Keratinocyte (primary cell): ENCODE measurements at regions not wholly inside any gene's neighbourhood (a gene's known extent, or its start where the extent isn't known, plus 50 kb on each side); places are given as distances from the start of the nearest gene placed in this dataset.

Source experiments
- EZH2 ChIP-seq: IDR thresholded peaks from one replicate; pipeline ENCODE4 v1.6.1; 2012; ENCODE audit warnings: inconsistent platforms, mild to moderate bottlenecking, low read length, moderate library complexity
- TF ChIP-seq, protein P1 (sequence below), 3 experiments: IDR thresholded peaks in 1 of 3; conservative IDR thresholded peaks in 1 of 3; optimal IDR thresholded peaks in 1 of 3; 2 replicates in 2 of 3; 3 replicates in 1 of 3; pipeline versions ENCODE3 to v1.5.1; 2011; ENCODE audit warnings: low read length in 3 of 3, mild to moderate bottlenecking in 3 of 3, moderate library complexity in 2 of 3, control low read depth in 1 of 3, inconsistent platforms in 1 of 3; ENCODE audit not compliant: insufficient read depth in 2 of 3; ENCODE audit errors: extremely low read depth in 1 of 3

DNA sequence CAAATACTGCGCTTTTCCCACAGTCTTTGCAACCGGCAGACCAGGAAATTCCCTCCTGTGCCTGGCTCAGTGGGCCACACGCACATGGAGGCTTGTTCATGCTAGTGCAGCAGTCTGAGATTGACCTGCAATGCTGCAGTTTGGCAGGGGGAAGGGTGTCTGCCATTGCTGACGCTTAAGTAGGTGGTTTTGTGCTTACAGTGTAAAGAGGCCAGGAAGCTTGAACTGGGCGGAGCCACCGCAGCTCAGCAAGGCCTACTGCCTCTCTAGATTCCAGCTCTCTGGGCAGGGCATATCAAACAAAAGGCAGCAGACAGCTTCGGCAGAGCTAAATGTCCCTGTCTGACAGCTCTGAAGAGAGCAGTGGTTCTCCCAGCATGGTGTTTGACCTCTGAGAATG lies 390.5 kb upstream of the TECRL start:
- TF ChIP-seq EZH2 = no peak
- TF ChIP-seq, protein P1, sequence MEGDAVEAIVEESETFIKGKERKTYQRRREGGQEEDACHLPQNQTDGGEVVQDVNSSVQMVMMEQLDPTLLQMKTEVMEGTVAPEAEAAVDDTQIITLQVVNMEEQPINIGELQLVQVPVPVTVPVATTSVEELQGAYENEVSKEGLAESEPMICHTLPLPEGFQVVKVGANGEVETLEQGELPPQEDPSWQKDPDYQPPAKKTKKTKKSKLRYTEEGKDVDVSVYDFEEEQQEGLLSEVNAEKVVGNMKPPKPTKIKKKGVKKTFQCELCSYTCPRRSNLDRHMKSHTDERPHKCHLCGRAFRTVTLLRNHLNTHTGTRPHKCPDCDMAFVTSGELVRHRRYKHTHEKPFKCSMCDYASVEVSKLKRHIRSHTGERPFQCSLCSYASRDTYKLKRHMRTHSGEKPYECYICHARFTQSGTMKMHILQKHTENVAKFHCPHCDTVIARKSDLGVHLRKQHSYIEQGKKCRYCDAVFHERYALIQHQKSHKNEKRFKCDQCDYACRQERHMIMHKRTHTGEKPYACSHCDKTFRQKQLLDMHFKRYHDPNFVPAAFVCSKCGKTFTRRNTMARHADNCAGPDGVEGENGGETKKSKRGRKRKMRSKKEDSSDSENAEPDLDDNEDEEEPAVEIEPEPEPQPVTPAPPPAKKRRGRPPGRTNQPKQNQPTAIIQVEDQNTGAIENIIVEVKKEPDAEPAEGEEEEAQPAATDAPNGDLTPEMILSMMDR (optimal IDR thresholded peaks at IDR 0.05 in 1 of 3, IDR thresholded peaks at IDR 0.05 in 1 of 3, conservative IDR thresholded peaks at IDR 0.05 in 1 of 3; ENCODE audit: extremely low read depth in 1 of 3, insufficient read depth in 2 of 3, low read length in 3 of 3) = no peak
